GM21576 (cell line): ENCODE measurements at regions not wholly inside any gene's neighbourhood (a gene's known extent, or its start where the extent isn't known, plus 50 kb on each side); places are given as distances from the start of the nearest gene placed in this dataset.
"Not testable (repeated sequence)": the region's sequence is repeated elsewhere in the genome, so short reads cannot be mapped to it uniquely, and the experiment has no call there.

Experiments
- ATAC-seq: cut with Tn5 transposase; IDR thresholded peaks from one replicate; pipeline ENCODE4 v1.9.1; 2021; ENCODE audit warnings: mild to moderate bottlenecking, moderate library complexity; ENCODE audit not compliant: unreplicated experiment

- ATAC-seq: no peak
Measured at GRCh38 chr15:95121191-95121590, 889.8 kb downstream of the MCTP2 start.

GRCh38 chr15:95125803-95126202, 894.4 kb downstream of the MCTP2 start:
- no peak for ATAC-seq

- ATAC-seq: no peak
Measured at GRCh38 chr15:95127356-95127755, 896.0 kb downstream of the MCTP2 start.

- no peak for ATAC-seq
Measured at GRCh38 chr15:95129574-95129973, 898.2 kb downstream of the MCTP2 start.

- no peak for ATAC-seq
Measured at GRCh38 chr15:95131131-95131556, 899.8 kb downstream of the MCTP2 start.

- no peak for ATAC-seq
Measured at GRCh38 chr15:95132774-95133173, 901.4 kb downstream of the MCTP2 start.

GRCh38 chr15:95134431-95135110, 903.2 kb downstream of the MCTP2 start:
- ATAC-seq: no peak

- no peak for ATAC-seq
Measured at GRCh38 chr15:95138604-95139270, 907.4 kb downstream of the MCTP2 start.

GRCh38 chr15:95141486-95141885, 910.1 kb downstream of the MCTP2 start:
- ATAC-seq: no peak

- ATAC-seq: no peak
Measured at GRCh38 chr15:95142531-95142930, 911.2 kb downstream of the MCTP2 start.

- no peak for ATAC-seq
Measured at GRCh38 chr15:95146481-95146880, 915.1 kb downstream of the MCTP2 start.

GRCh38 chr15:95148183-95148582, 916.8 kb downstream of the MCTP2 start:
- ATAC-seq: no peak

GRCh38 chr15:95149036-95149435, 917.7 kb downstream of the MCTP2 start:
- ATAC-seq: no peak

- no peak for ATAC-seq
Measured at GRCh38 chr15:95149771-95150170, 918.4 kb downstream of the MCTP2 start.

GRCh38 chr15:95150466-95150865, 919.1 kb downstream of the MCTP2 start:
- ATAC-seq: no peak

- ATAC-seq: no peak
Measured at GRCh38 chr15:95152741-95153140, 921.4 kb downstream of the MCTP2 start.

- not testable (repeated sequence) for ATAC-seq
Measured at GRCh38 chr15:95153201-95153600, 921.8 kb downstream of the MCTP2 start.

GRCh38 chr15:95160316-95160715, 929.0 kb downstream of the MCTP2 start:
- no peak for ATAC-seq

GRCh38 chr15:95162069-95162468, 930.7 kb downstream of the MCTP2 start:
- no peak for ATAC-seq

- no peak for ATAC-seq
Measured at GRCh38 chr15:95162531-95162930, 931.2 kb downstream of the MCTP2 start.

- no peak for ATAC-seq
Measured at GRCh38 chr15:95162967-95163531, 931.7 kb downstream of the MCTP2 start.

GRCh38 chr15:95168152-95168551, 936.8 kb downstream of the MCTP2 start:
- ATAC-seq: no peak
